HG03565 (cell line): ENCODE measurements at regions not wholly inside any gene's neighbourhood (a gene's known extent, or its start where the extent isn't known, plus 50 kb on each side); places are given as distances from the start of the nearest gene placed in this dataset.
A peak's percentile ranks its signal among the peaks of the same experiment; 100 is the strongest.

Source experiments
- ATAC-seq: cut with Tn5 transposase; IDR thresholded peaks from one replicate; pipeline ENCODE4 v1.9.1; 2021; ENCODE audit warnings: mild to moderate bottlenecking, moderate library complexity; ENCODE audit not compliant: unreplicated experiment

DNA sequence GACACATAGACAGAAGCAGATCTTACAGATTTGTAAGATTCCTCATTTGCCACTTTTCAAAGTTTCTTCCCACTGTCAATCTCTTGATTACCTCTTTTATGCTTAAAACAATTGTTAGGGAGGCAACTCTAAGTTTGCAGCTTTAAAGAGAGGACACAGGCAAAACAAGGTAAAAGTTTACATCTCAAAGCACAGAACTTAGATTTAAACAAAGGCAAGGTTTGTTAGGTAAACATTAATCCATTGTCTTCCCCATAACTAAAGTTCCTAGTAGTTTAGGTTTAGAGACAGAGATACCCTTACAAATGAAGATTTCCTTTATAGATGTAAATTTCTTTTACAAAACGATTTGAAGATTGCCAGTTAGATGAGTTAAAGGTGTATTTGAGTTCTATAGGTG lies 176.9 kb downstream of the AASDH start:
- ATAC-seq, result no peak

DNA sequence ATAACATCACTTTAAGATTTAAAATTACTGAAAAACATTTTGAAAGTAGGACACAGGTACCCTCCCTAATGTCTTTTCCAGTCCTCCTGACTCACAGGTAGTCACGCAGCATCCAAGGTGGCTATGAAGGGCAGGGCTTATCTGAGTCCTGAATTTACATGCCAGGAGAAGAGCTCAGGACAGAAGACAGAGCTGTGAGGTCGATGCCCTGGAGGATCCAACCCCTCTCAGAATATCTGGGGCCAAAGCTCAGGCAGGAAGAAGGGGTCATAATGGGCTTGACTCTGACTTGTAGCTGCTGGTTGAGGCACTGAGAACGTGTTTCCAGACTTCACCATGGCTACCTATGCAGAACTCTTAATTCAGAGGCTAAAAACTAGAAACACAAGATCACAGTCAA lies 177.5 kb downstream of the AASDH start:
- ATAC-seq, result no peak

DNA sequence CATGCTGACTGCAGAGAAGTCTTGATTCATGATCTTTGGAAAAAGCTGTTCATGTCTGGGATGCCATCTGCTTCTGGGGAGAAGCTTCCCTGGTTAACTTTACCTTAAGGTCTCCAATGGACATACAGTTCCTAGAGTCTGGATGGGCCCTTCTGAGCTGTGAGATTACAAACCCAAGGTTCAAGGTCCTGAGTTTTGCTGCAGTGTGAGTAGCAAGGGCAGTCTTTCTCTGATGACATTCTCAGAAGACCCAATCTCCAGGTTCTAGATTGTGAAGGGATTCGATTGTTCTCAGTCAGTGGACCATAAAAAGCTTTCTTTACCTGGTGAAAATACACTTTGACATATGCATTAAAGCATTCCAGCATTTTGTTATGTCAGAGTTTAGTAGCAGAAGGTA lies 179.2 kb downstream of the AASDH start:
- ATAC-seq, result no peak

DNA sequence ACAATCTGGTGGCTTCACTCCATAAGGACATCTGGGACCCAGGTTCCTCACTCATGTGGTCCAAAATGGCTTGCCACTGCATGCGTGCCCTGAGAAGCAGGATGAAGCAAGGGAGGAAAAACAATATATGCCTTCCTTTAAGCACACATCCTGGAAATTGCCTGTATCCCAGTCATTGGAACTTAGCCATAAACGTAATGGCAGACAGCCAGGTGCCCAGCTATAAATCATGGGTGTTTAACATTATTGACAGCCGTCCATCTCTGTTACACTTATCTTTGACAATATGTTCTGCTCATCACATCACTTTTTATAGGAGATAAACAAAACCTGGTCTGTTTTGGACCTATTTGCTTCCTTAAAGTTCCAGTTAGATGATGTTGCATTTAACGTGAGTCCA lies 181.0 kb downstream of the AASDH start:
- ATAC-seq, result no peak

- no peak for ATAC-seq
Observed at GRCh38 chr4:56200275-56200674, 187.0 kb downstream of the AASDH start.

DNA sequence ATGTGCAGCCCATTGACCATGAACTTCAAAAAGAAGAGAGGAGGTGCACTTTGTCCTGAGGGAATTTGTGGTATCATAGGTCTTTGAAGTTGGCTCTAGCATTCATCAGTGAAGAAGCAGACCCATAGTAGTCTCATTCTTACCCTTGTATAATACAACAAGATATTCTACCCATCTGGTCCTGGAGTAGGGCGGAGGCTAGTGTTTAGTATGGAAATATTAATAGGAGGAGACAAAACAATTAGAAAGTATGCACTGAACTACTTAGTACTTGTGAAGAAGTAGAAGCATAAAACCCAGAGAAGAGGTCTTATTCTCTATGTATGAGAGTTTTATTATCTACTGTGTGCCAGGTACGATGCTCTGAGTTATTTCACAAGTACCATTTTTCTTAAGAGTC lies 189.0 kb downstream of the AASDH start:
- no peak for ATAC-seq

DNA sequence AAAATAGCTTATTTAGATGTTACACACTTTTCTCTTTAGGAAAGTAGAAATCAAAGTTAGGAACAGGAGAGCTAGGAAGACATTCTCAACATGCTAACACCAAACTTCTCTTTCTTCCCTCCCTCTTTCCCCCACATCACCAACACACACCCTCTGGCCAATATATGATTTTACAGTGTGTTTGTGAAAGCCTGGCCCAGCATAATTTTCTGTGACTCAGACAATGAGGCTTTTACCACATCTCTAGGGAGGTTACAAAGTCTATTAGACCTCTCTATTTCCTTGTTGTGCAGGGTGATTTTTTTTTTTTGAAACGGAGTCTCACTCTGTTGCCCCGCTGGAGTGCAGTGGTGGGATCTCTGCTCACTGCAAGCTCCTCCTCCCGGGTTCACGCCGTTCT lies 189.9 kb downstream of the AASDH start:
- no peak for ATAC-seq

- ATAC-seq, result no peak
Observed at GRCh38 chr4:56195025-56195424, 192.3 kb downstream of the AASDH start.

DNA sequence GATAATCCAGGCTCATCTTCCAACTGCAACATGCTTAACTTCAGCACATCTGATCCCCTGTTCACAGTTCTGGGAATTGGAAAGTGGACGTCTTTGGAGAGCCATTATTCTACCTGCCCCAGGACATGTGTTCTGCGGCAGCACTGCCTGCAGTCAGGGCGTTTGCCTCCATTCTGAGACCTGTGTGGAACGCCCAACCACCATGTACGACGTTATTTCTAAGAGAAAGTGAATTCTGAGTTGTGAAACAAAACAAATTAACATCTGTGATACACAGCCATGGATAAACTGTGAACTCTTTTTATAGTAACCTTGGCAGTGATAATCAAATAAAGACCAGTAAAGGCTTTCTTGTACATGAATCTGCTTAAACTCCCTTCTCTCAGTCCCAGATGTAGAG lies 195.8 kb downstream of the AASDH start:
- ATAC-seq, result no peak

DNA sequence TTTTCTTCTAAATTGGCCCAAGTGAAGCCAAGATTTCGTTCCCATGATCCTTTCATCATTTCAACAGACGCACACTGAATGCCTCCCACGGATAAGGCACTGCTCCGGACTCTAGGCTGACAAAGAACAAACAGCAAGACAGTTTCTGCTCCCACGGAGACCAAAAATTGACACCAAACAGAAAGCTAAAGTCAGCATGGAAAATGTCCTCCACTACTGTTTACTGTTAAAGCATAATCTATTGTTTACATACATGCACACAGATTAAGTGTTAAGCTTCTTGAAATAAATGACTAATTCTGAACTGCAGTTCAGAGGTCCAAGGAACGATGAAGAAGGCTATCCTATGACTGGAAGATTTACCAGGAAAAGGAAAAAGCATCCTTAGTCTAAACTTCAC lies 199.6 kb downstream of the AASDH start:
- no peak for ATAC-seq

DNA sequence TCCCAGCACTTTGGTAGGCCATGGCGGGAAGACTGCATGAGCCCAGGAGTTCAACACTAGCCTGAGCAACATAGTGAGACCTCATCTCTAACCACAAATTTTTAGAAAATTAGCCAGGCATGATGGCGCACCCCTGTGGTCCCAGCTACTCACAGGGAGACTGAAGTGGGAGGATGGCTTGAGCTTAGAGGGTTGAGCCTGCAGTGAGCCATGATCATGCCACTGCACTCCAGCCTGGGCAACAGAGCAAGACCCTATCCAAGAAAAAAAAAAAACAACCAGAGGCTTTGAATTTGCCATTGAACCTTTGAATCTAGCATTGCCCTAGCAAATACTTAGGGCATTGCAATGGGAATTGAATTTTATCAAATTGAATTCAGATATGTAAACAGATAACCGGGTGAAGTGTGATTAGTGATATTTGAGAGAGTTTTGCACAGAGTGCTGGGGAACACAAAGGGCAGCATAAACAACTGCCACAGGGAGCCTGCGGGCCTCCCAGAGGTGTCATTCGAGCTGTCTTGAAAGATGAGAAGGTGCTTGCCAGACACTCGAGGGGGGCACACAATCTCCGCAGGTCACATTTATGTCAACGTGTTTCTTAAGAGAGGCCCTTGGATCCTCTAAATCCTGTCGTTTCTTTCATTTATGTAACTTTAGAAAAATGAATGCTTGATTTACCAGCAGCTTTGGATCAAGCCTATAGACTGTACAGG lies 200.3 kb downstream of the AASDH start:
- no peak for ATAC-seq

DNA sequence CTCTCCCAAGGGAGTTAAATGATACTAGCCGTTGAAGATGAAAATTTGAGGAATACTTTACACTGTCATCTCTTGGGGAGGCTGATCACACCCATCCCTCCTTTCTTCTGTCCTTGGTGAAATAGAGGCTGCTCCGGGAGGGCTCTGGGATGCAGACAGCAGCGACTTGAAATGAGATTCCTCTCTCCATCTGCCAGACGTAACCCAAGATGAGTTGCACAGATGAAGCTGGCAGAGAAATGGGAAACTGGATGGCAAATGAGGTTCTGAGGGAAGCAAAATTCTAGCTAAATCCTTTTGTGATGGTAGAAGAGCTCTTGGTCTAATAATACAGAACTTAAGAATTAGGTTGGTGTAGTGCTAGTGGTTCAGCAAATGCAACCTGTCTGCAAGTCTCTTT lies 201.4 kb downstream of the AASDH start:
- no peak for ATAC-seq

- no peak for ATAC-seq
Observed at GRCh38 chr4:56184214-56184613, 203.1 kb downstream of the AASDH start.

DNA sequence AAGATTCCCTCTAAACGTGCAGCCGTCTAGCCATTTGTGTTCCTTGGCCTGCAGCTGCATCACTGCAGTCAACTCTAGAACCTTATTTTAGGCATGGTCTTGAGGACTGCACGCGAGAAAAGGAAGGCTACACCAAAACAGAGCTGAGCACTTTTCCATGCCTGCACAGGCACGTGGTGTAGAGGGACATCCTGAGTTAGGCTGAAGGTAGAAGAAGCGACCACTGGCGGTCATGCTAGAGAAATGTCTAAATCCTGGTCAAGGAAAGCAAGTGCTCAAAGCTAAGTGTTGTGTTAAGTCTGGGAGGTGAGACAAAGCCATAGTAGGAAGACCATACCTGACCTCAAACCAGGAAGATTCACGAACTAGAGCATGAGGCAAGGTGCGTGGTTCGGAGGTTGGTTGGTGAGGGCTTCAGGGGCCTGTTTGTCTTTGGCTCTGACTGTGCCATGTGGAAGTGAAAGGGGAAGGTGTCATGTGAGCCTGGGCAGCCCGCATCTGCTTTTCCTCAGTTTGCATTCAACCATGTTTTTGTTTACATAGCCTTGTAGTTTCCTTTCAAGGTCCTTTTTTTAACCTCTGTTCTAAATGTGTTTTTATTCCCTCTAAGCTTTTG lies 203.8 kb downstream of the AASDH start:
- peak; percentile 73 for ATAC-seq

GRCh38 chr4:56182356-56182755 lies 204.9 kb downstream of the AASDH start:
- no peak for ATAC-seq

DNA sequence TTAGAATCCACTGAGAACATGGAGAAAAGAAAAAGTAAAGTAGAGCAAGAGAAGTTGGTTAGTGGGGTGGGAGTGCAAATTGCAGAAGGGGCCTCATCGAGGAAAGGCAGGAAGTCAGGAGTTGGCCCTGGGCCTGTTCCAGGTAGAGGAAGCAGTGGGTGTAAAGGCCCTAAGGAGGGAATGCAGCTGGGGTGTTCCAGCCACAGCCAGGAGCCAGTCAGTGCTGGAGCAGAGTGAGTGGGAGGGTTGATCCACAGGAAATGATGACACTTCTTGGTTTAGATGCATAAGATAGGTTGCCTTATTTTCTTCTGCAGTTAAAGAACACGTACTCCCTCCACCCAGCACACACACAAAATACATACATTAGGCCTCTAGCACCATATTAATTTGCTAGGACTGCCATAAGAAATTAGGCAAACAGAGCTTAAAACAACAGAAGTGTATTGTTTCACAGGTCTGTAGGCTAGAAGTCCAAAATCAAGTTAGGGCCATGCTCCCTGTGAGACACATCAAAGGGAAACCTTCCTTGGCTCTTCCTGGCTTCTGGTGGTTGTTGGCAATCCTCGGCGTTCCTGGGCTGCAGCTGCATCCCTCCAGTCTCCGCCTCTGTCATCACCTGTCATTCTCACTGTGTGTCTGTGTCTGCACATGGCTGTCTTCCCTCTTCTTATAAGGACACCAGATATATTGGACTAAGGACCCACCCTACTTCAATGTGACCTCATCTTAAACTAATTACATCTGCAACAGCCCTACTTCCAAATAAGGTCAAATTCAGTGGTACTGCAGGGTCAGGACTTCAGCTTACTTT lies 205.9 kb downstream of the AASDH start:
- no peak for ATAC-seq

DNA sequence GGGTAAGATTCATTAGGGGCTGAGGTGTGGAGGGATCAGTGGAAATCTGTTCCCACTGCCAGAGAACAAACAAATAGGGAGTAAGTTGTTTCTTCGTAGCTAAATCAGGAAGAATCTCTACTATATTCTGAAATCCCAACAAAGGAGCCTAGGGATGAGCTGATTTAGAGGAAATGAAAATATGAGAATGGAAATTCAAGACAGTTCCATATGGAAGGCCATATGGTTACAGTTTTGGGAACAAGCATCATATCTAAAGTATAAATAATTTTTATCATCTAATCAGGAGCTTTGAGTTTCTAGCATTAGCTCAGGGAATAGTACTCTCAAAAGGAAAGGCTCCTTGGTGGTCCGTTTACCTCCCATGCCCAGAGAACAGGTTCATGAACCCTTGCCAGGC lies 218.2 kb downstream of the AASDH start:
- ATAC-seq, result no peak

DNA sequence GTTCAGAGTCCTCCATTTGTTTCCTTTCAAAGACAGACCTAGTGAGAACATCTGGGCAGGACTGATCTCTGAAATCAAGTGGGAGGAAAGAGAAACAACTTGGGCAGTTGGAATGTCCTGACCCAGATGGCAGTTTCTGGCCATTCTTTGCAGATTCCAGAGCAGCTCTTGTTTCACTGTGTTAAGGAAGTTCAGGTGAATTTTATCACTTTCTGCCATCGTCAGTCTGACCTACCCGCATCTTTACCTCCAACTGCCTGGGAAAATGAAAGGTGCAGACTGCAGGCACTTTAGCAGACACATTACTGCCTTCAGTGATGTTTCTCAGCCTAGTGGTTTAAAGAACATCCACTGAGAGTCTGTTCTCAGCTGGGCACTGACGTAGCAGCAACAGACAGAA lies 216.2 kb downstream of the CEP135 start:
- no peak for ATAC-seq

- ATAC-seq, result no peak
Observed at GRCh38 chr4:56160636-56161035, 211.9 kb downstream of the CEP135 start.

DNA sequence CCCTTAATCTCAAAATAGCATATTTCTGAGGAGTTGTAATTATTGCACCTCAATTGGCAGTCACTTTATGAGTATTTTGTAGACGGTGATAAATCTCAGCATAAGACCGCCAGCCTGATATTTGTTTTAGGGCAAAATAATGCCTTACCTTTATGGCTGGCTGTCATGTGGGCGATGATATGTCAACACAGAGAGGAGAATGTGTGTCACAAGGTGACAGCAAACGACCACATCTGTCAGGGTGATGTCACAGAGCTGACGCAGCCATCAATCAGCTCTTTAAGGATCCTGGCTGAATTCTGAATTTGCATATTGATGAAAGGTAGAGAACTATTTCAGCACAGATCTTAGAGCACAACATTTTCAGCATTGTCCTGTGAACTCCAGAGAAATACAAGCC lies 209.7 kb downstream of the CEP135 start:
- no peak for ATAC-seq

DNA sequence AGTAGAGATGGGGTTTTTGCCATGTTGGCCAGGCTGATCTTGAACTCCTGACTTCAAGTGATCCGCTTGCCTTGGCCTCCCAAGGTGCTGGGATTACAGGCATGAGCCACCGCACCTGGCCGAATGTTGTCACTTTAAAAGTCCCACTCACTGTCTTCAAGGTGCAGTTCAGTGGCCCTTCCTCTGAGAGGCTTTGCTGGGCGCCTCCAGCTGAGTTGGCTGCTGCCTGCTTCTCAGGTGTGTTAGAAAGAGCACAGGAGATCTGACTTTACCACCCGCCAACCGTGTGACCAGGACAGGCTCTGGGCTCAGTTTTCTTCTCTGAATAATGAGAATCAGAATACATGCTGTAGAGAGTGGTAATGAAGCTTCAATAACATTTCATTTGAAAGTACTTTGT lies 207.4 kb downstream of the CEP135 start:
- ATAC-seq, result no peak

- ATAC-seq, result no peak
Observed at GRCh38 chr4:56155432-56155831, 206.7 kb downstream of the CEP135 start.
